H1 (cell line): ENCODE measurements at regions not wholly inside any gene's neighbourhood (a gene's known extent, or its start where the extent isn't known, plus 50 kb on each side); places are given as distances from the start of the nearest gene placed in this dataset.

Experiments
- BRCA1 ChIP-seq: IDR thresholded peaks from 2 replicates; pipeline ENCODE4 v1.6.1; 2012; ENCODE audit warnings: low read depth, low read length, improper control_type of control experiment
- NANOG ChIP-seq: IDR thresholded peaks from 2 replicates; pipeline ENCODE4 v1.6.1; 2011; ENCODE audit warnings: low read length, low read depth, mild to moderate bottlenecking, inconsistent platforms; ENCODE audit not compliant: insufficient read depth, poor library complexity, severe bottlenecking
- ZNF274 ChIP-seq: IDR thresholded peaks from 2 replicates; pipeline ENCODE4 v1.7.0; 2012; ENCODE audit warnings: low read length, borderline replicate concordance; ENCODE audit errors: extremely low read depth

DNA sequence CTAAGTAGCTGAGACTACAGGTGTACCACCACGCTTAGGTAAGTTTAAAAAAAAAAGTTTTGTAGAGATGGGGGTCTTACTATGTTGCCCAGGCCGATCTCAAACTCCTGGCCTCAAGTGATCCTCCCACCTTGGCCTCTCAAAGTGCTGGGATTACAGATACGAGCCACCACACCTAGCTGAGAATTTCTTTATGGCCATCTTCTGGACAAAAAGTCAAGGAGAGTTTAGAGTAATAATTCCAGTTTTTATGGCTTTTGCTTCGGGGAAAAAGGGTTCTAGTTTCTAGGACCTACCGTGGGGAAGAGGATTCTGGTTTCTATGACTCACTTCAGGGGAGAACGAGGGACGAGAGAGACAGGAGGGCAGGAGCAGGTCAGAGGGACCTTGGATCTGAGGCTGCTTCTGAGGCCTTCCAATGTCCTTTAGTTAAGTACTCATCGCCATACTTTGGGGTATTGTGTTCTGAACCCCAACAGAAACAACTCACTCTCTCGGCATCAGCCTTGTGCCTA is 69.3 kb upstream of the IER3 start (continued):
- TF ChIP-seq ZNF274, result no peak
- TF ChIP-seq NANOG, result no peak
- no peak for TF ChIP-seq BRCA1
